Neuronal stem cell (in vitro differentiated cells): ENCODE measurements at regions not wholly inside any gene's neighbourhood (a gene's known extent, or its start where the extent isn't known, plus 50 kb on each side); places are given as distances from the start of the nearest gene placed in this dataset.

Source experiments
- DNase-seq: peaks from one replicate; pipeline ENCODE4 v3.0.0-alpha.2; 2013; ENCODE audit warnings: low spot score
- H2AFZ ChIP-seq: one replicate; pipeline ENCODE4 v1.6.1; 2013; ENCODE audit warnings: mild to moderate bottlenecking, low read length, inconsistent platforms
- H2AK5ac ChIP-seq: 2 replicates; pipeline ENCODE4 v1.6.1; 2013; ENCODE audit warnings: low read depth, mild to moderate bottlenecking, inconsistent platforms, low read length, moderate library complexity, mixed read lengths
- H2BK120ac ChIP-seq: 2 replicates; pipeline ENCODE4 v1.6.1; 2013; ENCODE audit warnings: low read depth, mild to moderate bottlenecking, inconsistent platforms, low read length, moderate library complexity, mixed read lengths
- H2BK12ac ChIP-seq: one replicate; pipeline ENCODE4 v1.6.1; 2013; ENCODE audit warnings: low read length, inconsistent platforms
- H2BK15ac ChIP-seq: 2 replicates; pipeline ENCODE4 v1.6.1; 2013; ENCODE audit warnings: mild to moderate bottlenecking, low read length, inconsistent platforms, mixed read lengths
- H2BK5ac ChIP-seq: one replicate; pipeline ENCODE4 v1.6.1; 2013; ENCODE audit warnings: inconsistent platforms, mild to moderate bottlenecking, low read length, moderate library complexity
- H3K14ac ChIP-seq: one replicate; pipeline ENCODE4 v1.6.1; 2013; ENCODE audit warnings: low read length, inconsistent platforms
- H3K18ac ChIP-seq: 2 replicates; pipeline ENCODE4 v1.6.1; 2013; ENCODE audit warnings: low read length, inconsistent platforms
- H3K23ac ChIP-seq: 2 replicates; pipeline ENCODE4 v1.6.1; 2013; ENCODE audit warnings: low read depth, mild to moderate bottlenecking, mixed read lengths, low read length, inconsistent platforms; ENCODE audit not compliant: poor library complexity
- H3K27ac ChIP-seq: replicated peaks from 3 replicates; pipeline ENCODE4 v1.5.1; 2013; ENCODE audit warnings: low read length, inconsistent platforms
- H3K27me3 ChIP-seq, 3 experiments: 2 replicates each; pipeline ENCODE4 v1.6.1; 2013; ENCODE audit warnings: low read length in 3 of 3, mild to moderate bottlenecking in 2 of 3, inconsistent platforms in 1 of 3, low read depth in 1 of 3, mixed read lengths in 1 of 3, moderate library complexity in 1 of 3; ENCODE audit not compliant: control insufficient read depth in 3 of 3, insufficient read depth in 3 of 3
- H3K36me3 ChIP-seq, 2 donors: replicated peaks in 1 of 2; 2 replicates each; pipeline ENCODE4 v1.6.1; 2013; ENCODE audit warnings: low read length in 2 of 2; ENCODE audit not compliant: control insufficient read depth in 2 of 2, insufficient read depth in 2 of 2
- H3K4ac ChIP-seq: 2 replicates; pipeline ENCODE4 v1.6.1; 2013; ENCODE audit warnings: inconsistent platforms, mild to moderate bottlenecking, low read length, moderate library complexity
- H3K4me1 ChIP-seq, 2 donors: 1 replicate in 1 of 2; 2 replicates in 1 of 2; pipeline ENCODE4 v1.6.1; 2013; ENCODE audit warnings: low read length in 2 of 2, low read depth in 1 of 2; ENCODE audit not compliant: control insufficient read depth in 2 of 2, insufficient read depth in 1 of 2
- H3K4me2 ChIP-seq: one replicate; pipeline ENCODE4 v1.6.1; 2013; ENCODE audit warnings: mild to moderate bottlenecking, low read length, inconsistent platforms; ENCODE audit not compliant: insufficient read depth, poor library complexity, severe bottlenecking
- H3K4me3 ChIP-seq, 2 donors: 2 replicates each; pipeline ENCODE4 v1.5.1; 2013; ENCODE audit warnings: low read length in 2 of 2, mild to moderate bottlenecking in 2 of 2, inconsistent platforms in 1 of 2, moderate library complexity in 1 of 2
- H3K79me1 ChIP-seq: one replicate; pipeline ENCODE4 v1.6.1; 2013; ENCODE audit warnings: low read depth, mild to moderate bottlenecking, inconsistent platforms, low read length, moderate library complexity
- H3K9ac ChIP-seq: one replicate; pipeline ENCODE4 v1.6.1; 2013; ENCODE audit warnings: mild to moderate bottlenecking, low read depth, low read length, inconsistent platforms; ENCODE audit not compliant: poor library complexity
- H3K9me3 ChIP-seq, 2 donors: replicated peaks in 1 of 2; 2 replicates each; pipeline versions ENCODE3 to v1.6.1; 2013; ENCODE audit warnings: low read length in 2 of 2, mild to moderate bottlenecking in 2 of 2, inconsistent platforms in 1 of 2, low read depth in 1 of 2, mixed read lengths in 1 of 2, moderate library complexity in 1 of 2; ENCODE audit not compliant: control insufficient read depth in 2 of 2, insufficient read depth in 1 of 2
- H4K8ac ChIP-seq: one replicate; pipeline ENCODE4 v1.6.1; 2013; ENCODE audit warnings: low read depth, mild to moderate bottlenecking, inconsistent platforms, low read length, moderate library complexity
- H4K91ac ChIP-seq: one replicate; pipeline ENCODE4 v1.6.1; 2013; ENCODE audit warnings: low read length, low read depth, mild to moderate bottlenecking, inconsistent platforms; ENCODE audit not compliant: poor library complexity
- WGBS, 2 donors: extraction: QIAGEN DNeasy Blood & Tissue Kit; methylation state at CpG; one replicate each; pipeline ENCODE4 v1.1.7; 2013; ENCODE audit warnings: missing lambda C conversion rate in 2 of 2, mixed read lengths in 1 of 2; ENCODE audit not compliant: insufficient read length in 2 of 2, insufficient replicate concordance in 1 of 2; ENCODE audit errors: extremely low coverage in 2 of 2; 5-methylcytosine and 5-hydroxymethylcytosine counted together

DNA sequence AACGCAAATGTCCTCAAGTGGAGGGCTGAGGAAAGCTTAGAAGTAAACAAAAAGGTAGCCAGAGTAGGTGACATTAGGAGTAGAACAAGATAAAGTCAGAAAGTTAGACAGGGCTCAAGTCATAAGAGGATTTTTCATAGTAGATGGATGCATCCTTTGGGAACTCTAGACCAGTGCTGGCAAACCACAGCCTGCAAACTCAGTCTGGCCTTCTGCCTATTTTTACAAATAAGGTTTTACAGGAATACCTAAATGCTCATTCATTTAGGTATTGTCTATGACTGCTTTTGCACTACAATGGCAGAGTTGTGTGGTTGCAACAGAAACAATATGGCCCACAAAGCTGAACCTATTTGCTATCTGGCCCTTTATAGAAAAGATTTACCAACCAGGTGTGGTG, 116.0 kb upstream of the HMHB1 start:
- H2BK12ac ChIP-seq: no peak overlapping the region
- H2BK15ac ChIP-seq: no peak overlapping the region
- no peak overlapping the region for H4K8ac ChIP-seq
- H2AK5ac ChIP-seq: no peak overlapping the region
- no peak overlapping the region for H3K14ac ChIP-seq
- H3K18ac ChIP-seq: no peak overlapping the region
- H3K9ac ChIP-seq: no peak overlapping the region
- H3K27me3 ChIP-seq: no peaks in the 10 kb centered on the region
- no peak overlapping the region for H3K27ac ChIP-seq
- no peak overlapping the region for H2BK5ac ChIP-seq
- H2AFZ ChIP-seq: no peak overlapping the region
- H4K91ac ChIP-seq: no peak overlapping the region
- H3K4me3 ChIP-seq: no peak overlapping the region
- no peaks in the 10 kb centered on the region for H3K36me3 ChIP-seq
- H3K4ac ChIP-seq: no peak overlapping the region
- no peak overlapping the region for H3K4me2 ChIP-seq
- H3K79me1 ChIP-seq: no peaks in the 10 kb centered on the region
- H3K23ac ChIP-seq: no peak overlapping the region
- WGBS, 2 donors: no CpG with 5 or more reads among the region's 1 CpG
- no peak for DNase-seq
- H3K9me3 ChIP-seq: peaks cover 0 to 2% of the 10 kb centered on the region in 2 donors
- H2BK120ac ChIP-seq: no peak overlapping the region
- H3K4me1 ChIP-seq: peaks cover 0 to 2% of the 10 kb centered on the region in 2 donors

DNA sequence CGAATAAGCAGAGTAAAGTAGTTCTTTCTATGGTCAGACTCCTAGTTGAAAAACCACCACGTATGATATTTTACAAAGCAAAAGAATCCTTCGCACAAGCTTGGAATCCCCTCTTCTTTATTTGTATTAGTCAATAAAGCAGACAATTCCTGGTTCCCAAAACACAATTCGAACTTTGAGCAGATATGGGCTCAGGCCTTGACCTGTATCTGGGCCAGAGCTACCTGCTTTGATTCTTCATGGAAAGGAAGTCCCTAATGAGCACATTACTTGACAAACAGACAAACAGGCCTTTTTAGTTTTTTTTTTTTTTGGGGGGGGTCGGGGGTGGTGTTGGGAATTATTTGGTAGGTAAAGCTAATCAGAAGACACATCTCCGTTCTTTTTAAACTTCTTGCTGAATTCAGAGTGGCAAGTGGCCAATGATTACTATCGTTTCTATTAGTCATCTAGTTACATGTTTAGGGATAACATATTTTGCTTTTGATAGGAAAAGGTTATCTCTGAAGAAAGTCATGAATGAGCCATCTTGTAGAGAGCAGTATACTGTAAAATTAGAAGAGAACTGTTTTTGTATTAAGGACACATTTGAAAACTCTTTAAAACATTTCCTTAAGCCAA, 116.6 kb upstream of the HMHB1 start:
- no peak overlapping the region for H4K8ac ChIP-seq
- no peaks in the 10 kb centered on the region for H3K36me3 ChIP-seq
- H3K4me3 ChIP-seq: no peak overlapping the region
- H2AFZ ChIP-seq: no peak overlapping the region
- no peak overlapping the region for H3K18ac ChIP-seq
- H2BK15ac ChIP-seq: no peak overlapping the region
- no peak overlapping the region for H3K23ac ChIP-seq
- no peak overlapping the region for H2BK5ac ChIP-seq
- H3K4me2 ChIP-seq: no peak overlapping the region
- no peak overlapping the region for H4K91ac ChIP-seq
- H3K9me3 ChIP-seq: peaks cover 0 to 4% of the 10 kb centered on the region in 2 donors
- H3K27me3 ChIP-seq: peaks cover 0 to 2% (median 0%) of the 10 kb centered on the region in 3 experiments
- H3K9ac ChIP-seq: no peak overlapping the region
- H3K4ac ChIP-seq: no peak overlapping the region
- H3K14ac ChIP-seq: no peak overlapping the region
- H3K79me1 ChIP-seq: no peaks in the 10 kb centered on the region
- H2AK5ac ChIP-seq: no peak overlapping the region
- peaks cover 0 to 2% of the 10 kb centered on the region in 2 donors for H3K4me1 ChIP-seq
- no peak overlapping the region for H3K27ac ChIP-seq
- no peak overlapping the region for H2BK12ac ChIP-seq
- H2BK120ac ChIP-seq: no peak overlapping the region
- WGBS, 2 donors: no CpG with 5 or more reads among the region's 7 CpGs
- no peak for DNase-seq

DNA sequence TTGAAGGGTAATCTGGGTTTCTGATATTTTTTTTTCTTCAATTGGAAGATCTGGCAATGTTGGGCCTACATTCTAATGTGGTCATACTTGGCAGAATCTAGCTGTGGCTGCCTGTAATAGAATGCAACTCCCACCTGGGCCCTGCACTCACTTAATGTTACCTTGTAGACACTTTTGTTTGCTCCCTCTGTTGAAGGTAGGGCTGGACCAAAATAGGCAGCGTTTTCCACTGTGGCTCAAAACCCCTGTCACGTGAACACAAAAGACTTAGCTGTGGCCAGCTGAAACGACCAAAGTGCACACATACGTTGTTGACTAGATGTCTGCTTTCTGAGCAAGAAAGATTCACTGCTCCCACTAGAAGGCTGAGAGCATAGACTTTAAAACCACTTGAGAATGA, 117.6 kb upstream of the HMHB1 start:
- Histone ChIP-seq H3K27ac (no peak overlapping the region), H3K27me3 (peaks cover 0 to 2% (median 0%) of the 10 kb centered on the region in 3 experiments), H2BK120ac (no peak overlapping the region), H3K9ac (no peak overlapping the region), H4K8ac (no peak overlapping the region), H2BK5ac (no peak overlapping the region), H2BK15ac (no peak overlapping the region), H3K4ac (no peak overlapping the region), H3K79me1 (no peaks in the 10 kb centered on the region), H3K4me2 (no peak overlapping the region), H3K4me1 (peaks cover 0 to 2% of the 10 kb centered on the region in 2 donors), H3K4me3 (no peak overlapping the region), H3K9me3 (peaks cover 0 to 4% of the 10 kb centered on the region in 2 donors), H4K91ac (no peak overlapping the region), H3K36me3 (no peaks in the 10 kb centered on the region), H3K23ac (no peak overlapping the region), H2BK12ac (no peak overlapping the region), H2AK5ac (no peak overlapping the region), H3K14ac (no peak overlapping the region), H3K18ac (no peak overlapping the region), H2AFZ (no peak overlapping the region)
- DNase-seq: no peak
- WGBS, 2 donors: no CpG with 5 or more reads among the region's 4 CpGs

DNA sequence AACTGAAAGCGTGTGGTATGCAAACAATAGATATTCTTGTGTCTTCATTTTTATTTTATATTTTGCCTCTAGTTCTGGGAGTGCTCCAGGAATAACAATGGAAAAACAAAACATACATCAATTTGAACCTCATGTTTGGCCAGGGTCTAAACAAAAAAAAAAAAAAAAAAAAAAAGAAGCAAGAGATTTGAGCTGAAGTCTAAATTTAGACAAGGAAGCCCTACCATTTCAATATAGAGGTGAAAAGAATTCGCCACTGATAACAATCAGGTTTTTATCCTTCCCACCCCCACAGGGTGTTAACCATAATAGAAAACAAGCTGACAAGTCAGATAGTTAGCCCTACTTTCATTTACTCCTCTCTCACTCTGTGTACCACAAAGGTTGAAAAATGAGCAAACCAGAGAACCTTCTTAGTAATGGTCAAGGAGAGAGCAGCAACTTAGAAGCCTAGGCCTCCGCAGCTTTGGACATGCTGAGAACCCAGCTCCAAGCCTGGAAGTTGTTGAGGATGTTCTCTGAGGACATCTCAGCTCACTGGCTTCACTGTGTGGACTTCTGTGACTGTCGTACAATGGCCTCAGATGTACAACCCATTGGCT, 118.2 kb upstream of the HMHB1 start:
- WGBS, 2 donors: no CpG with 5 or more reads among the region's 4 CpGs
- H3K14ac ChIP-seq: no peak overlapping the region

More for the DNA sequence above, 118.2 kb upstream of the HMHB1 start:
- Histone ChIP-seq H3K9ac (no peak overlapping the region), H3K4me3 (no peak overlapping the region), H3K23ac (no peak overlapping the region), H3K36me3 (no peaks in the 10 kb centered on the region), H2BK120ac (no peak overlapping the region), H3K18ac (peak overlapping the region; percentile 27), H3K4me1 (peaks cover 0 to 2% of the 10 kb centered on the region in 2 donors), H4K8ac (no peak overlapping the region), H3K4me2 (no peak overlapping the region), H3K9me3 (peaks cover 0 to 4% of the 10 kb centered on the region in 2 donors), H2BK12ac (no peak overlapping the region), H4K91ac (no peak overlapping the region), H2AFZ (no peak overlapping the region), H3K4ac (no peak overlapping the region), H3K27me3 (peaks cover 0 to 2% (median 0%) of the 10 kb centered on the region in 3 experiments), H2BK5ac (no peak overlapping the region), H2AK5ac (no peak overlapping the region), H3K27ac (no peak overlapping the region), H2BK15ac (no peak overlapping the region), H3K79me1 (no peaks in the 10 kb centered on the region)
- no peak for DNase-seq
